PC-9 (cell line): ENCODE measurements at regions not wholly inside any gene's neighbourhood (a gene's known extent, or its start where the extent isn't known, plus 50 kb on each side); places are given as distances from the start of the nearest gene placed in this dataset.

Source experiments
- BruUV-seq: library from RNA; stranded (reverse); fragments of 400-500 nt; replicated peaks from 2 replicates; lab custom pipeline; 2021; lab: Mats Ljungman, UMichigan
- CTCF ChIA-PET: fragments of 300-600 bp; sonication (Branson Sonifier 250); formaldehyde crosslinking; loops from one replicate; lab custom pipeline; 2022; ENCODE audit warnings: antibody characterized with exemption; lab: Charles Lee
- POLR2A ChIA-PET: fragments of 300-600 bp; sonication (Branson Sonifier 250); formaldehyde crosslinking; loops from one replicate; lab custom pipeline; 2022; ENCODE audit warnings: antibody characterized with exemption; ENCODE audit not compliant: unreplicated experiment; lab: Charles Lee
- DNase-seq, 2 experiments: peaks; one replicate each; pipeline versions ENCODE4 v3.0.0 to v3.0.0-alpha.2; 2015 to 2022; ENCODE audit warnings: mixed read lengths in 1 of 2
- H2AFZ ChIP-seq: fragments of 200-600 bp; sonication (generic); 2 replicates; pipeline ENCODE4 v1.8.1; 2017; ENCODE audit warnings: antibody characterized with exemption
- H3F3A ChIP-seq: fragments of 200-600 bp; sonication (generic); 2 replicates; pipeline ENCODE4 v1.8.1; 2017; ENCODE audit warnings: antibody characterized with exemption, mild to moderate bottlenecking, low read depth; ENCODE audit not compliant: insufficient read depth
- H3K27ac ChIP-seq: fragments of 200-600 bp; sonication (generic); 2 replicates; pipeline ENCODE4 v1.6.1; 2016; ENCODE audit warnings: mixed run types
- H3K27me3 ChIP-seq: fragments of 200-600 bp; sonication (generic); 2 replicates; pipeline ENCODE4 v1.6.1; 2016; ENCODE audit warnings: low read depth, mixed run types; ENCODE audit not compliant: insufficient read depth
- H3K36me3 ChIP-seq: fragments of 200-600 bp; sonication (generic); 2 replicates; pipeline ENCODE4 v1.6.1; 2016; ENCODE audit warnings: low read depth, mixed run types
- H3K4me1 ChIP-seq: fragments of 200-600 bp; sonication (generic); replicated peaks from 2 replicates; pipeline ENCODE4 v1.6.1; 2016; ENCODE audit warnings: mixed run types; ENCODE audit not compliant: insufficient read depth
- H3K4me2 ChIP-seq: fragments of 200-600 bp; sonication (generic); 2 replicates; pipeline ENCODE4 v1.6.1; 2017; ENCODE audit warnings: mixed run types
- H3K4me3 ChIP-seq: fragments of 200-600 bp; sonication (generic); 2 replicates; pipeline ENCODE4 v1.6.1; 2016; ENCODE audit warnings: mixed run types
- H3K79me2 ChIP-seq: fragments of 200-600 bp; sonication (generic); 2 replicates; pipeline ENCODE4 v1.6.1; 2017; ENCODE audit warnings: low read depth, mixed run types
- H3K9me2 ChIP-seq: fragments of 200-600 bp; sonication (generic); 2 replicates; pipeline ENCODE4 v1.8.1; 2017; ENCODE audit warnings: mild to moderate bottlenecking; ENCODE audit not compliant: insufficient read depth
- H3K9me3 ChIP-seq: fragments of 200-600 bp; sonication (generic); 2 replicates; pipeline ENCODE4 v1.8.1; 2016; ENCODE audit warnings: low read depth; ENCODE audit not compliant: insufficient read depth
- H4K20me1 ChIP-seq: fragments of 200-600 bp; sonication (generic); 2 replicates; pipeline ENCODE4 v1.8.1; 2017; ENCODE audit not compliant: insufficient read depth
- CTCF ChIP-seq: fragments of 200-600 bp; sonication (generic); conservative IDR thresholded peaks from 2 replicates; pipeline ENCODE4 v1.6.1; 2017; ENCODE audit warnings: mixed run types, antibody characterized with exemption, mild to moderate bottlenecking, moderate library complexity
- EZH2 ChIP-seq: fragments of 200-600 bp; sonication (generic); IDR thresholded peaks from 2 replicates; pipeline ENCODE4 v1.8.0; 2017; ENCODE audit warnings: antibody characterized with exemption, low read depth
- intact Hi-C: fragments of 100-400 bp; cut with micrococcal nuclease; formaldehyde crosslinking; loops from one replicate; pipeline ENCODE4 v1.10.0; 2022; ENCODE audit not compliant: unreplicated experiment

DNA sequence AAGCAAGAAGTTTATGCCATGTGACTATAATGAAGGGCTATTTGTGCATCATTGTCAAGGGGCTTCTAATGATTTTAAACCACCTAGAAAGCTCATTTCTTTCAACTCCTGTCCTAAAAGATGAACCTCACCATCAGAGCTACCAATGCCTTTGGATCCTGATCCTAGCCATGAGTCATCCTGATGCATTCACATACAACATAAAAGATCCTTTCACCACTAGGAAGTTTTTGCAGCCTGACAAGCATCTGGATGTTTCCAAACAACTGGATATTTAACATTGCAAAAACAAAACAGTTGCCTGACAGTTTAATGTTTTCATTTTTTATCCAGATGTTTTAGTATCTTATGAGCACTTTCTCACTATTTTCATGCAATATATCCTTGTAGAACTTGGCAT, 425.3 kb downstream of the MBD2 start:
- no peaks in the 10 kb centered on the region for H3F3A ChIP-seq
- no peak overlapping the region for H2AFZ ChIP-seq
- H3K27me3 ChIP-seq = no peaks in the 10 kb centered on the region
- TF ChIP-seq CTCF (no peak), EZH2 (no peak)
- no peak overlapping the region for H3K4me2 ChIP-seq
- no peaks in the 10 kb centered on the region for H4K20me1 ChIP-seq
- BruUV-seq = no TSS peak
- H3K27ac ChIP-seq = no peak overlapping the region
- no peaks in the 10 kb centered on the region for H3K9me3 ChIP-seq
- no peaks in the 10 kb centered on the region for H3K4me1 ChIP-seq
- H3K4me3 ChIP-seq = no peak overlapping the region
- H3K36me3 ChIP-seq = no peaks in the 10 kb centered on the region
- H3K9me2 ChIP-seq = no peaks in the 10 kb centered on the region
- no peak for DNase-seq
- CTCF ChIA-PET = no interaction called here
- POLR2A ChIA-PET = no interaction called here
- intact Hi-C loops = no loop called here
- no peaks in the 10 kb centered on the region for H3K79me2 ChIP-seq

- TF ChIP-seq CTCF = no peak
- TF ChIP-seq EZH2 = no peak
- Histone ChIP-seq H3K9me2 (no peaks in the 10 kb centered on the region), H3K9me3 (no peaks in the 10 kb centered on the region), H3K27ac (no peak overlapping the region), H3K27me3 (no peaks in the 10 kb centered on the region), H4K20me1 (no peaks in the 10 kb centered on the region), H3K4me2 (no peak overlapping the region), H3K4me1 (no peaks in the 10 kb centered on the region), H3K79me2 (no peaks in the 10 kb centered on the region), H2AFZ (no peak overlapping the region), H3K36me3 (no peaks in the 10 kb centered on the region), H3F3A (no peaks in the 10 kb centered on the region), H3K4me3 (no peak overlapping the region)
- no TSS peak for BruUV-seq
- intact Hi-C loops = no loop called here
- ChIA-PET CTCF (no interaction called here), POLR2A (no interaction called here)
- DNase-seq = no peak
Observed at GRCh38 chr18:53798516-53798915, 426.0 kb downstream of the MBD2 start.

DNA sequence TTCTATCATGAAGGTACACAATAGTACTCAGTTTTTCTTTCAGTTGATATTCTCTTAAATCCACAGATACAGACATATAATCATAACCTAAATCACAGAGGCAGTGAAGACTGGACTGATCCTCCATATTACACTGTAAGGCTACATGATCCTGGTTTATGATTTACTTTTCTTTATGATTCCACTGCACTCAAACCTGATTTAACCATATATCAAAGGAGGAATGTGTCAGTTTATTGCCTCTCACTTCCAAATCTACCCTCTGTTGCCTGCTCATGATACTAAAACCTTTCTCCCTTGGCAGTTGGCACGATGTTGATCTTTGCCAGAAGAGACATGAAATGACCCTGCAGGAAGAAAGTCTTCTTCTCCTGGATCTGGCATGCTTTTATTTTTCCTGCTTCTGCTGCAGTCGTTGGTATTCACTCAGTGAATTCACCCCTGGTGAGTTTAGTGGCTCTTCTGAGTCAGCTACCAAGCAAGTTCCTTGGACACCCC, 426.4 kb downstream of the MBD2 start:
- CTCF ChIA-PET = no interaction called here
- TF ChIP-seq CTCF (no peak), EZH2 (no peak)
- intact Hi-C loops = no loop called here

More for the DNA sequence above, 426.4 kb downstream of the MBD2 start:
- POLR2A ChIA-PET = no interaction called here
- no TSS peak for BruUV-seq
- H3K9me2 ChIP-seq = no peaks in the 10 kb centered on the region
- no peaks in the 10 kb centered on the region for H3K9me3 ChIP-seq
- H4K20me1 ChIP-seq = no peaks in the 10 kb centered on the region
- no peak overlapping the region for H3K4me2 ChIP-seq
- no peak overlapping the region for H3K4me3 ChIP-seq
- no peak for DNase-seq
- no peaks in the 10 kb centered on the region for H3K27me3 ChIP-seq
- H3K4me1 ChIP-seq = no peaks in the 10 kb centered on the region
- no peaks in the 10 kb centered on the region for H3F3A ChIP-seq
- H2AFZ ChIP-seq = no peak overlapping the region
- no peaks in the 10 kb centered on the region for H3K79me2 ChIP-seq
- no peak overlapping the region for H3K27ac ChIP-seq
- H3K36me3 ChIP-seq = no peaks in the 10 kb centered on the region
